H1 (cell line): ENCODE measurements at regions not wholly inside any gene's neighbourhood (a gene's known extent, or its start where the extent isn't known, plus 50 kb on each side); places are given as distances from the start of the nearest gene placed in this dataset.

Experiments
- CTCF ChIA-PET: fragments of 300-600 bp; sonication (Branson Sonifier 250); formaldehyde crosslinking; loops from one replicate; lab custom pipeline; 2021; ENCODE audit not compliant: partially characterized antibody; lab: Charles Lee
- POLR2A ChIA-PET: fragments of 300-600 bp; sonication (Branson Sonifier 250); formaldehyde crosslinking; loops from one replicate; lab custom pipeline; 2021; ENCODE audit warnings: inconsistent platforms; ENCODE audit not compliant: partially characterized antibody; lab: Charles Lee
- DNase-seq, 2 experiments: peaks; one replicate each; pipeline versions ENCODE4 v3.0.0 to v3.0.0-alpha.2; 2010 to 2022; ENCODE audit warnings: low spot score in 2 of 2, low read depth in 1 of 2, mixed read lengths in 1 of 2
- FAIRE-seq: peaks from 2 replicates; lab custom pipeline; 2011; peaks lifted over from hg19 to GRCh38; lab: Jason Lieb, UNC
- H2AFZ ChIP-seq: 2 replicates; pipeline ENCODE4 v1.8.1; 2012; ENCODE audit warnings: low read length, inconsistent platforms
- H2AK5ac ChIP-seq: 2 replicates; pipeline ENCODE4 v1.6.1; 2013; ENCODE audit warnings: low read depth, low read length
- H2BK120ac ChIP-seq: replicated peaks from 2 replicates; pipeline ENCODE3; 2013; ENCODE audit warnings: low read depth, low read length, inconsistent platforms
- H2BK12ac ChIP-seq: 2 replicates; pipeline ENCODE4 v1.6.1; 2013; ENCODE audit warnings: low read depth, low read length
- H2BK15ac ChIP-seq: 2 replicates; pipeline ENCODE4 v1.6.1; 2013; ENCODE audit warnings: low read length
- H2BK20ac ChIP-seq: 2 replicates; pipeline ENCODE4 v1.6.1; 2013; ENCODE audit warnings: low read length
- H2BK5ac ChIP-seq: 2 replicates; pipeline ENCODE4 v1.6.1; 2013; ENCODE audit warnings: low read depth, low read length
- H3K14ac ChIP-seq: 2 replicates; pipeline ENCODE4 v1.6.1; 2013; ENCODE audit warnings: inconsistent platforms; ENCODE audit not compliant: insufficient read length
- H3K18ac ChIP-seq: 2 replicates; pipeline ENCODE4 v1.6.1; 2013; ENCODE audit warnings: low read length; ENCODE audit errors: extremely low read depth
- H3K23ac ChIP-seq: 2 replicates; pipeline ENCODE4 v1.6.1; 2013; ENCODE audit warnings: inconsistent platforms; ENCODE audit not compliant: insufficient read length
- H3K23me2 ChIP-seq: 2 replicates; pipeline ENCODE4 v1.6.1; 2013; ENCODE audit warnings: low read depth, low read length
- H3K27ac ChIP-seq: 2 replicates; pipeline ENCODE4 v1.6.1; 2011; ENCODE audit warnings: low read depth, low read length, inconsistent platforms
- H3K27me3 ChIP-seq, 4 experiments: replicated peaks in 1 of 4; 1 replicate in 1 of 4; 2 replicates in 3 of 4; pipeline versions ENCODE4 v1.6.1 to v1.8.1; 2011 to 2013; ENCODE audit warnings: low read length in 3 of 4, mild to moderate bottlenecking in 3 of 4, inconsistent platforms in 2 of 4, mixed read lengths in 2 of 4, moderate library complexity in 1 of 4; ENCODE audit not compliant: control insufficient read depth in 3 of 4, insufficient read depth in 3 of 4; ENCODE audit errors: extremely low read depth in 1 of 4
- H3K36me3 ChIP-seq, 4 experiments: 2 replicates each; pipeline versions ENCODE4 v1.6.1 to v1.8.1; 2011 to 2013; ENCODE audit warnings: mild to moderate bottlenecking in 4 of 4, low read length in 3 of 4, moderate library complexity in 2 of 4, control low read depth in 1 of 4, inconsistent platforms in 1 of 4; ENCODE audit not compliant: insufficient read depth in 4 of 4, control insufficient read depth in 2 of 4
- H3K4ac ChIP-seq: replicated peaks from 2 replicates; pipeline ENCODE3; 2013; ENCODE audit warnings: low read length, low read depth, mixed read lengths, inconsistent platforms; ENCODE audit not compliant: insufficient read length
- H3K4me1 ChIP-seq, 4 experiments: replicated peaks in 1 of 4; 1 replicate in 1 of 4; 2 replicates in 3 of 4; pipeline versions ENCODE4 v1.6.1 to v1.8.1; 2011 to 2013; ENCODE audit warnings: low read length in 3 of 4, inconsistent platforms in 2 of 4, mixed read lengths in 1 of 4; ENCODE audit not compliant: insufficient read depth in 4 of 4, control insufficient read depth in 3 of 4
- H3K4me2 ChIP-seq, 2 experiments: 2 replicates each; pipeline versions ENCODE4 v1.6.1 to v1.8.1; 2011 to 2013; ENCODE audit warnings: low read depth in 2 of 2, low read length in 2 of 2, control low read depth in 1 of 2, inconsistent platforms in 1 of 2, mild to moderate bottlenecking in 1 of 2; ENCODE audit not compliant: insufficient read depth in 1 of 2
- H3K4me3 ChIP-seq, 4 experiments: fragments of 200-600, 300-600 bp in 1 of 4; sonication (generic), shearing (Covaris generic), sonication (Bioruptor Twin) in 1 of 4; 2 replicates each; pipeline versions ENCODE4 v1.5.1 to v1.8.1; 2011 to 2016; ENCODE audit warnings: low read length in 4 of 4, low read depth in 3 of 4, control low read depth in 2 of 4, inconsistent platforms in 2 of 4, mild to moderate bottlenecking in 2 of 4, mixed read lengths in 1 of 4, moderate library complexity in 1 of 4; ENCODE audit not compliant: insufficient read depth in 2 of 4; ENCODE audit errors: extremely low read depth in 1 of 4
- H3K56ac ChIP-seq: replicated peaks from 2 replicates; pipeline ENCODE3; 2013; ENCODE audit warnings: low read depth, mild to moderate bottlenecking, mixed read lengths, low read length, inconsistent platforms; ENCODE audit not compliant: insufficient read length
- H3K79me1 ChIP-seq: 2 replicates; pipeline ENCODE4 v1.6.1; 2013; ENCODE audit warnings: low read depth, low read length, control low read depth
- H3K79me2 ChIP-seq, 2 experiments: 2 replicates each; pipeline versions ENCODE4 v1.6.1 to v1.8.1; 2012 to 2013; ENCODE audit warnings: low read length in 2 of 2, mild to moderate bottlenecking in 2 of 2, inconsistent platforms in 1 of 2; ENCODE audit not compliant: insufficient read depth in 2 of 2, control insufficient read depth in 1 of 2
- H3K9ac ChIP-seq, 4 experiments: replicated peaks in 1 of 4; 1 replicate in 1 of 4; 2 replicates in 3 of 4; pipeline versions ENCODE4 v1.6.1 to v1.8.1; 2011 to 2013; ENCODE audit warnings: low read depth in 3 of 4, low read length in 3 of 4, control low read depth in 2 of 4, mild to moderate bottlenecking in 2 of 4, moderate library complexity in 2 of 4, inconsistent platforms in 1 of 4; ENCODE audit errors: extremely low read depth in 1 of 4
- H3K9me3 ChIP-seq, 2 experiments: 2 replicates each; pipeline versions ENCODE4 v1.6.1 to v1.8.1; 2012 to 2013; ENCODE audit warnings: mild to moderate bottlenecking in 2 of 2, moderate library complexity in 2 of 2, control low read depth in 1 of 2, inconsistent platforms in 1 of 2, low read depth in 1 of 2, low read length in 1 of 2, mixed read lengths in 1 of 2; ENCODE audit not compliant: insufficient read depth in 2 of 2
- H4K20me1 ChIP-seq, 2 experiments: replicated peaks in 1 of 2; 2 replicates each; pipeline versions ENCODE3 to v1.8.1; 2011 to 2013; ENCODE audit warnings: inconsistent platforms in 2 of 2, low read length in 2 of 2, mild to moderate bottlenecking in 1 of 2; ENCODE audit not compliant: insufficient read depth in 2 of 2, control insufficient read depth in 1 of 2
- H4K5ac ChIP-seq: 2 replicates; pipeline ENCODE4 v1.6.1; 2013; ENCODE audit warnings: low read length, low read depth, mixed read lengths, inconsistent platforms; ENCODE audit not compliant: insufficient read length
- H4K8ac ChIP-seq: 2 replicates; pipeline ENCODE4 v1.8.0; 2013; ENCODE audit warnings: mild to moderate bottlenecking, moderate library complexity, low read length, inconsistent platforms; ENCODE audit not compliant: insufficient read depth; ENCODE audit errors: extremely low read depth
- H4K91ac ChIP-seq: replicated peaks from 2 replicates; pipeline ENCODE3; 2013; ENCODE audit warnings: low read length, mixed read lengths, inconsistent platforms; ENCODE audit not compliant: insufficient read length
- ATF3 ChIP-seq: IDR thresholded peaks from 2 replicates; pipeline ENCODE4 v1.6.1; 2011; ENCODE audit warnings: low read depth, mild to moderate bottlenecking, low read length; ENCODE audit not compliant: insufficient read depth
- BCL11A ChIP-seq, 2 experiments: IDR thresholded peaks; one replicate each; pipeline ENCODE4 v1.6.1; 2011; ENCODE audit warnings: low read depth in 2 of 2, low read length in 2 of 2, mild to moderate bottlenecking in 2 of 2
- E2F6 ChIP-seq: IDR thresholded peaks from 2 replicates; pipeline ENCODE4 v1.6.1; 2012; ENCODE audit warnings: inconsistent platforms
- EP300 ChIP-seq, 2 experiments: IDR thresholded peaks; 1 replicate in 1 of 2; 2 replicates in 1 of 2; pipeline ENCODE4 v1.6.1; 2011 to 2012; ENCODE audit warnings: low read depth in 2 of 2, low read length in 2 of 2, mild to moderate bottlenecking in 2 of 2, borderline replicate concordance in 1 of 2, inconsistent platforms in 1 of 2, moderate library complexity in 1 of 2
- KDM5A ChIP-seq: fragments of 200-600 bp; IDR thresholded peaks from 2 replicates; pipeline ENCODE4 v1.7.1; 2012; ENCODE audit warnings: mild to moderate bottlenecking, low read length, inconsistent platforms, mixed read lengths
- NRF1 ChIP-seq: IDR thresholded peaks from 2 replicates; pipeline ENCODE4 v1.6.1; 2011; ENCODE audit warnings: mild to moderate bottlenecking, low read depth, low read length, improper control_type of control experiment
- PHF8 ChIP-seq: fragments of 200-600 bp; sonication (generic); conservative IDR thresholded peaks from 2 replicates; pipeline ENCODE4 v1.7.1; 2012; ENCODE audit warnings: low read depth, mild to moderate bottlenecking, inconsistent platforms, low read length, moderate library complexity
- POLR2A ChIP-seq, 2 experiments: IDR thresholded peaks; 1 replicate in 1 of 2; 2 replicates in 1 of 2; pipeline ENCODE4 v1.6.1; 2011; ENCODE audit warnings: low read depth in 2 of 2, low read length in 2 of 2, mild to moderate bottlenecking in 2 of 2; ENCODE audit errors: control extremely low read depth in 1 of 2
- USF2 ChIP-seq: IDR thresholded peaks from 2 replicates; pipeline ENCODE4 v1.6.1; 2011; ENCODE audit warnings: low read length, improper control_type of control experiment
- WGBS, 2 experiments: shearing (Covaris generic) in 1 of 2; methylation state at CpG; one replicate each; pipeline versions ENCODE4 v1.1.6 to v1.1.7; 2013 to 2015; ENCODE audit warnings: low lambda C conversion rate in 2 of 2, mixed read lengths in 2 of 2, inconsistent platforms in 1 of 2, low coverage in 1 of 2, missing lambda C conversion rate in 1 of 2; ENCODE audit not compliant: insufficient replicate concordance in 2 of 2, insufficient coverage in 1 of 2, insufficient read length in 1 of 2; ENCODE audit errors: extremely low coverage in 1 of 2, missing lambda C conversion rate in 1 of 2; 5-methylcytosine and 5-hydroxymethylcytosine counted together

- Histone ChIP-seq H3K4me2 (no peak overlapping the region), H3K36me3 (no peaks in the 10 kb centered on the region), H2AK5ac (no peak overlapping the region), H2BK120ac (no peak overlapping the region), H4K8ac (no peak overlapping the region), H3K79me2 (no peaks in the 10 kb centered on the region), H3K27ac (no peak overlapping the region), H2AFZ (no peak overlapping the region), H3K14ac (no peak overlapping the region), H3K23me2 (no peaks in the 10 kb centered on the region), H2BK5ac (no peak overlapping the region), H3K9ac (no peak overlapping the region), H3K4me1 (peaks cover 0 to 5% (median 2%) of the 10 kb centered on the region in 4 experiments; a peak in 2 of 7 replicates), H2BK20ac (no peak overlapping the region), H2BK12ac (no peak overlapping the region), H3K27me3 (no peaks in the 10 kb centered on the region), H3K23ac (no peak overlapping the region), H3K56ac (no peak overlapping the region), H4K5ac (no peak overlapping the region), H3K4ac (no peak overlapping the region), H3K9me3 (no peaks in the 10 kb centered on the region), H4K20me1 (no peaks in the 10 kb centered on the region), H3K4me3 (no peak overlapping the region), H4K91ac (no peak overlapping the region), H3K18ac (no peak overlapping the region), H3K79me1 (no peaks in the 10 kb centered on the region), H2BK15ac (no peak overlapping the region)
- no peak for FAIRE-seq
- POLR2A ChIA-PET, result no interaction called here
- TF ChIP-seq EP300 (IDR thresholded peaks at IDR 0.05; ENCODE audit: borderline replicate concordance in 1 of 2, low read depth in 2 of 2, low read length in 2 of 2) (no peak), E2F6 (no peak), PHF8 (no peak), NRF1 (no peak), BCL11A (IDR thresholded peaks at IDR 0.05; ENCODE audit: low read depth in 2 of 2, low read length in 2 of 2) (no peak), USF2 (no peak), POLR2A (IDR thresholded peaks at IDR 0.05; ENCODE audit: control extremely low read depth in 1 of 2, low read depth in 2 of 2, low read length in 2 of 2) (no peak), ATF3 (no peak), KDM5A (no peak)
- DNase-seq, result no peak
- CTCF ChIA-PET, result no interaction called here
- WGBS, 2 experiments, result 96% methylated on average over 1 of the region's 1 CpG; no CpG with 5 or more reads in 1 of the 2 experiments
These were observed 336.5 kb downstream of the RPS6KC1 start for GRCh38 chr1:213387380-213388015.
